22Rv1 (cell line): ENCODE measurements at regions not wholly inside any gene's neighbourhood (a gene's known extent, or its start where the extent isn't known, plus 50 kb on each side); places are given as distances from the start of the nearest gene placed in this dataset.

Source experiments
- ZFX ChIP-seq: fragments of 450-650 bp; IDR thresholded peaks from 2 replicates; pipeline ENCODE4 v1.6.1; 2017; ENCODE audit warnings: antibody characterized with exemption, borderline replicate concordance
- TF ChIP-seq, protein P1 (sequence below): fragments of 450-650 bp; IDR thresholded peaks from 2 replicates; pipeline ENCODE4 v1.5.1; 2017; ENCODE audit warnings: mild to moderate bottlenecking

DNA sequence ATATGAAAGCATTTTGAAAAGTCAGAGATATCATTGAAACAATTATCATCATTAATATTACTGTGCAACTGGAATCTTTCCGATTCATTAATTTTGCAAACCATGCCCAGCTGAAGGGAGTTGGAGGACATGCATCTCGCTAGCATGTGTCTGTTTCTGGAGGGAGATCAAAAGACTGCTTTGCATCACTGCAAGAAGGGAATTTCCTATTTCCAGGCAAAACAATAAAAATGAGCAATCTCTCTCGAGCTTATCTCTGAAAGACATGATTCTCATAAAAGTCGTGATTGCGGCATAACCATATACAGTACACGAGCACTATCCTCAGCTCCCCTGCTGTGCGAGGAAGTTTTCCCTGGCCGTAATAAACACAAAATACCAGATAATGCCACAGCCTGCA lies 607.6 kb upstream of the DPP6 start:
- TF ChIP-seq, protein P1, sequence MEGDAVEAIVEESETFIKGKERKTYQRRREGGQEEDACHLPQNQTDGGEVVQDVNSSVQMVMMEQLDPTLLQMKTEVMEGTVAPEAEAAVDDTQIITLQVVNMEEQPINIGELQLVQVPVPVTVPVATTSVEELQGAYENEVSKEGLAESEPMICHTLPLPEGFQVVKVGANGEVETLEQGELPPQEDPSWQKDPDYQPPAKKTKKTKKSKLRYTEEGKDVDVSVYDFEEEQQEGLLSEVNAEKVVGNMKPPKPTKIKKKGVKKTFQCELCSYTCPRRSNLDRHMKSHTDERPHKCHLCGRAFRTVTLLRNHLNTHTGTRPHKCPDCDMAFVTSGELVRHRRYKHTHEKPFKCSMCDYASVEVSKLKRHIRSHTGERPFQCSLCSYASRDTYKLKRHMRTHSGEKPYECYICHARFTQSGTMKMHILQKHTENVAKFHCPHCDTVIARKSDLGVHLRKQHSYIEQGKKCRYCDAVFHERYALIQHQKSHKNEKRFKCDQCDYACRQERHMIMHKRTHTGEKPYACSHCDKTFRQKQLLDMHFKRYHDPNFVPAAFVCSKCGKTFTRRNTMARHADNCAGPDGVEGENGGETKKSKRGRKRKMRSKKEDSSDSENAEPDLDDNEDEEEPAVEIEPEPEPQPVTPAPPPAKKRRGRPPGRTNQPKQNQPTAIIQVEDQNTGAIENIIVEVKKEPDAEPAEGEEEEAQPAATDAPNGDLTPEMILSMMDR = no peak
- TF ChIP-seq ZFX = no peak
